GM13977 (cell line): ENCODE measurements at regions not wholly inside any gene's neighbourhood (a gene's known extent, or its start where the extent isn't known, plus 50 kb on each side); places are given as distances from the start of the nearest gene placed in this dataset.

Experiments
- DNase-seq: peaks from one replicate; pipeline ENCODE4 v3.0.0; 2012; ENCODE audit warnings: low spot score
- CTCF ChIP-seq: IDR thresholded peaks from 2 replicates; pipeline ENCODE4 v1.5.1; 2012; ENCODE audit warnings: mild to moderate bottlenecking, control low read depth; ENCODE audit not compliant: insufficient read depth; ENCODE audit errors: extremely low read depth, missing control alignments
- in situ Hi-C: fragments of 300-500 bp; cut with MboI; formaldehyde crosslinking; loops from one replicate; pipeline ENCODE4 v1.12.0; 2022; ENCODE audit warnings: low sequenced_read_pairs, low pct_unique_long_range_greater_than_20kb, mixed read lengths, inconsistent platforms; ENCODE audit not compliant: unreplicated experiment

GRCh38 chr7:32239764-32240163, 169.6 kb upstream of the PDE1C start:
- no peak for TF ChIP-seq CTCF
- DNase-seq: no peak
- in situ Hi-C loops: no loop called here

GRCh38 chr7:32228601-32229000, 158.4 kb upstream of the PDE1C start:
- no peak for TF ChIP-seq CTCF
- in situ Hi-C loops: no loop called here
- no peak for DNase-seq

GRCh38 chr7:32227746-32228145, 157.5 kb upstream of the PDE1C start:
- DNase-seq: no peak
- in situ Hi-C loops: no loop called here
- no peak for TF ChIP-seq CTCF

GRCh38 chr7:32224276-32224675, 154.1 kb upstream of the PDE1C start:
- in situ Hi-C loops: loop anchor here (25.0 kb wide), 1 partner anchor 113 kb away; no protein-coding TSS in a partner anchor
- DNase-seq: no peak
- TF ChIP-seq CTCF: no peak

GRCh38 chr7:32223721-32224120, 153.5 kb upstream of the PDE1C start:
- DNase-seq: no peak
- in situ Hi-C loops: loop anchor here (25.0 kb wide), 1 partner anchor 114 kb away; no protein-coding TSS in a partner anchor
- TF ChIP-seq CTCF: no peak

- TF ChIP-seq CTCF: no peak
- in situ Hi-C loops: loop anchor here (25.0 kb wide), 1 partner anchor 114 kb away; no protein-coding TSS in a partner anchor
- DNase-seq: no peak
Measured at GRCh38 chr7:32223071-32223650, 153.0 kb upstream of the PDE1C start.
